SW480 (cell line): ENCODE measurements at regions not wholly inside any gene's neighbourhood (a gene's known extent, or its start where the extent isn't known, plus 50 kb on each side); places are given as distances from the start of the nearest gene placed in this dataset.
A peak's percentile ranks its signal among the peaks of the same experiment; 100 is the strongest.

Experiments used
- DNase-seq: peaks from one replicate; pipeline ENCODE4 v3.0.0-alpha.2; 2016; ENCODE audit warnings: low spot score

GRCh38 chr1:5750186-5751162, 241.8 kb downstream of the NPHP4 start:
- no peak for DNase-seq

- DNase-seq: no peak
Observed at GRCh38 chr1:5748286-5749225, 243.7 kb downstream of the NPHP4 start.

GRCh38 chr1:5747426-5748285, 244.6 kb downstream of the NPHP4 start:
- DNase-seq: no peak

GRCh38 chr1:5746611-5747425, 245.4 kb downstream of the NPHP4 start:
- peak; percentile 22 for DNase-seq

- DNase-seq: peak; percentile 76
Observed at GRCh38 chr1:5745800-5746610, 246.2 kb downstream of the NPHP4 start.

DNA sequence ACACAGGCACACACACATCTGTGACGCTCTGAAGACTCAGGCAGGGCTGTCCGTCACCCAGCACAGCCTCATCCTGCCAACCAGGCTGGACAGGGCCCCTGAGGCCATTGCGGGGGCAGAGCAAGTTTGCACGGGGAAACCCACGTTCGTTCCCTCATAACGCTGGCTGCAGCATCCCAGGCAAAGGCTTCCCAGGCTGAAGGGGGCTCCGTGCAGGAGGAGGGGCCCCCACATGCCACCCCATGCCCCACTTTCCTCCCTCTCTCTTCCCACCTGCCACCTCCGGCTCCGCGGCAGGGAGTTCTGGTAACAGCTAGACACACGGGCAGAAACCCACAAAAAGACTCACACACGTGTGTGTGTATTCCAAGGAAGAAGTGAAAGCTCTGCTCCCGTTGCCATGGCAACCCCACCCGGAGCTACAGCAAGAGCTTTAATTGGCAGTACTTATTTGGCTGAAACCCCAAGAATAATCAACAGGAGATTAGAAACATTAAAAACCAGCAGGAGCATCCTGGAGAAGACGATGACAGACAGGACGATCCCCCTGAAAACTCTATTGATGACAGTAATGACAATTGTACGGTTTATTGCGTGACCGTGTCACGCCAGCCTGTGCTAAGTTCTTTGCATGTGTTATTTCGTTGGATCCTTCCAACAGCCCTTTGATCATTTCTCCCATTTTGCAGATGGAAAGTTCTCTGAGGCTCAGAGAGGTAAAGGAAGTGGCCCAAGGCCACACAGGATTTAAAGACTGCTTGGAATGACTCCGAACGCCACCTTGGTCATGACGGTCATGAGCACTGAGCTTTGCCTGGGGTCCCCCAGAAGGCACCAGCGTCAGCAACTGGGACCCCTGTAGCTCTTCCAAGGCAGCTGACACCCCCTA, 247.1 kb downstream of the NPHP4 start:
- no peak for DNase-seq

DNA sequence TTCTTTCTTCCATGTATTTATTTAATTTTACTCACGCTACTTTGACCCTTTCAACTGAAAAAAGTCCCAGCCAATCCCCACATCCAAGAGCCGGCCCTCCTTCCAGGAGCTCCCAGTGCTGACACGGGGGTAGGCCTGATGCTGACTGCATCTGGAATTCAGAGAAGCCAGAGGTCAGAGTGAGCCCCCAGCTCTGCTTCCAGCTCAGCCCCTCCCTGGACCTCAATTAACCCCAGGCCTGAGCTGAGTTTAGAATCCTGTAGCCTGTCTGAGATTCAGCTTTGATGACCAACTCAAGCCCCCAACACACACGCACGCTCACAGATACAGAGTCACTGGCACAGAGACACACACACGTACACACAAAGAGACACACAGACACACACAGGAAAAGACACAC, 247.9 kb downstream of the NPHP4 start:
- DNase-seq: no peak

- no peak for DNase-seq
Observed at GRCh38 chr1:5743435-5744095, 248.7 kb downstream of the NPHP4 start.

DNA sequence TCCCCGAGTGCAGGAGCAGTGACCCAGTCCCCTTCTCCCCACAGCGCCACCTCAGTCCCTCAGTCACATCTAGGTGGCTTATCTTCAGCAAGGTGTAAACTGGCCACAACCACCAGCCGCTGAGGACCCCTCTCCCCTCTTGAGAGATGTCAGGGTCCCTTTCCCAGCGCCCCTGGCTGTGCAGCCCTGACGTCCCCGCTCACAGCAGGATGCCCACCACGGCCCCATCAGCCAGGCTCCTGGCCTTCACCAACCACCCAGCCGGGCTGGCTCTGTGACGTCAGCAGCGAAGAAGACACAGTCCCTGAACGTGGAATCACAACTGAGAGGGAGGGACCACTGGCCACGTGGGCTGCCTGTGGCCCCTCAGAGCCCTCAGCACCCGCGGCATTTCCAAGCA, 249.4 kb downstream of the NPHP4 start:
- no peak for DNase-seq

- DNase-seq: peak; percentile 30
Observed at GRCh38 chr1:5742032-5742431, 250.2 kb downstream of the NPHP4 start.

GRCh38 chr1:5740865-5741860, 251.1 kb downstream of the NPHP4 start:
- DNase-seq: no peak

DNA sequence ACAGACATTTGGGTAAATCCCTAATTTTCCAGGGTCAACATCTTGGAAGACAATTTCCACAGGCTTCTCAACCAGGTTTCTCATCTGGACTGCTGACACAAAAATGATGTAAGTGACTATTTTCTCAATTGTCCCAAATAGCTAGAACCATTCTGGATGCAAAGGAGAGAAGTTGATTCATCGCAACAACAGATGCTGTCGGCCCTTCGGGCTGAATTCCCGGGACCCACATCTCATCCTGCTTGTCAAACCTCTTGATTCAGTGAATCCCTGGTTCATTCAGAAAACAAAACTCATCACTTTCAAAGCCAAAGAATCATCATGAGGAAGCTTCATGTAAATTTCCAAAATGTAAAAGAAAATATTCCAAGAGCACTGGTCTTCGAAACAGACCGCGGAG, 251.8 kb downstream of the NPHP4 start:
- DNase-seq: no peak

GRCh38 chr1:5739561-5740078, 252.6 kb downstream of the NPHP4 start:
- DNase-seq: no peak

- no peak for DNase-seq
Observed at GRCh38 chr1:5738911-5739462, 253.2 kb downstream of the NPHP4 start.

DNA sequence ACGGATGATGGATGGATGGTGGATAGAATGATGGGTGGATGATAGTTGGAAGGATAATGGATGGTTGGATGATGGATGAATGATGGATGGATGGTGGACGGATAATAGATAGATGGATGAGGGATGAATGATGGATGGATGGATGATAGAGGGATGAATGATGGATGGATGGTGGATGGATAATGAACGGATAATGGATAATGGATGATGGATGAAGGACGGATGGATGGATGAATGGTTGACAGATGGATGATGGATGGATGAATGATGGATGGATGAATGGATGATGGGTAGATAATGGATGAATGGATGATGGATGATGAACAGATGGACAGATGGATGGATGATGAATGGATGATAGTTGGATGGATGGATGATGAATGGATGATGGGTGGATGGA, 255.1 kb downstream of the NPHP4 start:
- DNase-seq: no peak

GRCh38 chr1:5734996-5735395, 257.2 kb downstream of the NPHP4 start:
- DNase-seq: no peak

DNA sequence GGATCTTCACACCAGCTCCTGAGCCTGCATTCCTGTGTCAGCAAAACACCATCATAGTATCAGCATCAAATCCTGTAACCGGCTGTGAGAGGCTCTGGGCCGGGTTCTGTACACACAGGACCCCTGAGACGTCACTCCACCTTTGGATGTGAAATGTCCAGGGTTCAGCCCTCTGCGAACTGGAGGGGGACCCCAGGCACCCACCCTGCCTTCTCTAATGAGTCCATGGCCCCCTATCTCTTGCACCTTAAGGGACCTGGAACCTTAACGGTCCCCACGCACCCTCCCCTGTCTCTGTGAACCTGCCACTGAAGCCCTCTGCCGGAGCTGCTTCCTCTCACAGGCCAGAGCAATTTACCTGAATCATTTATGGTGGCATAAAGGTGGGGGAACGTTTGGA, 257.8 kb downstream of the NPHP4 start:
- no peak for DNase-seq
